HEK293 (cell line): ENCODE measurements at regions not wholly inside any gene's neighbourhood (a gene's known extent, or its start where the extent isn't known, plus 50 kb on each side); places are given as distances from the start of the nearest gene placed in this dataset.

Experiments used
- CTCF ChIP-seq: fragments of 450-650 bp; formaldehyde crosslinking; IDR thresholded peaks from 2 replicates; pipeline ENCODE4 v1.5.1; 2016; ENCODE audit warnings: missing biosample characterization, missing genetic modification characterization
- ZBTB21 ChIP-seq: fragments of 450-650 bp; formaldehyde crosslinking; IDR thresholded peaks from 2 replicates; pipeline ENCODE4 v1.5.1; 2017; ENCODE audit warnings: missing biosample characterization, missing genetic modification characterization
- ZNF146 ChIP-seq: fragments of 450-650 bp; formaldehyde crosslinking; IDR thresholded peaks from 2 replicates; pipeline ENCODE4 v1.5.1; 2016; ENCODE audit warnings: missing biosample characterization, missing genetic modification characterization

- TF ChIP-seq CTCF (no peak), ZBTB21 (tag by site-specific recombination) (no peak), ZNF146 (no peak)
Observed at GRCh38 chr10:44552726-44553125, 167.8 kb upstream of the CXCL12 start.
